Fibroblast of mammary gland (primary cell): ENCODE measurements at regions not wholly inside any gene's neighbourhood (a gene's known extent, or its start where the extent isn't known, plus 50 kb on each side); places are given as distances from the start of the nearest gene placed in this dataset.

Experiments
- DNase-seq: peaks from one replicate; pipeline ENCODE4 v3.0.0-alpha.2; 2010; ENCODE audit warnings: low read depth
- H3K4me3 ChIP-seq: 2 replicates; pipeline ENCODE4 v1.5.1; 2011; ENCODE audit warnings: low read depth, mild to moderate bottlenecking, low read length, moderate library complexity; ENCODE audit not compliant: control insufficient read depth
- CTCF ChIP-seq: conservative IDR thresholded peaks from 2 replicates; pipeline ENCODE4 v1.5.1; 2011; ENCODE audit warnings: low read depth, low read length, inconsistent platforms; ENCODE audit not compliant: control insufficient read depth, insufficient read depth

GRCh38 chr4:165678236-165678935, 194.7 kb upstream of the TLL1 start:
- no peak for TF ChIP-seq CTCF
- no peak overlapping the region for H3K4me3 ChIP-seq
- peak; percentile 28 for DNase-seq

GRCh38 chr4:165678936-165679325, 194.1 kb upstream of the TLL1 start:
- no peak for DNase-seq
- no peak overlapping the region for H3K4me3 ChIP-seq
- TF ChIP-seq CTCF, result no peak

- TF ChIP-seq CTCF, result no peak
- no peak overlapping the region for H3K4me3 ChIP-seq
- no peak for DNase-seq
These were observed 192.2 kb upstream of the TLL1 start for GRCh38 chr4:165680821-165681220.

GRCh38 chr4:165682611-165683010, 190.4 kb upstream of the TLL1 start:
- DNase-seq, result peak; percentile 36
- H3K4me3 ChIP-seq, result no peak overlapping the region
- TF ChIP-seq CTCF, result no peak

GRCh38 chr4:165684177-165684805, 188.7 kb upstream of the TLL1 start:
- peak; percentile 92 for DNase-seq
- no peak for TF ChIP-seq CTCF

GRCh38 chr4:165686756-165687155, 186.3 kb upstream of the TLL1 start:
- H3K4me3 ChIP-seq, result no peak overlapping the region
- no peak for TF ChIP-seq CTCF
- no peak for DNase-seq

More at GRCh38 chr4:165684177-165684805, 188.7 kb upstream of the TLL1 start:
- H3K4me3 ChIP-seq, result no peak overlapping the region
